GM12878 (cell line): ENCODE measurements at regions not wholly inside any gene's neighbourhood (a gene's known extent, or its start where the extent isn't known, plus 50 kb on each side); places are given as distances from the start of the nearest gene placed in this dataset.

Experiments
- ATAC-seq: fragments of 200-7000 bp; cut with Tn5 transposase; 3 replicates; pipeline ENCODE4 v1.9.1; 2020; ENCODE audit warnings: mild to moderate bottlenecking, moderate library complexity
- BruUV-seq: library from RNA; stranded (reverse); fragments of 400-500 nt; replicated peaks from 2 replicates; lab custom pipeline; 2021; lab: Mats Ljungman, UMichigan
- CTCF ChIA-PET: fragments of 300-600 bp; sonication (Branson Sonifier 250); formaldehyde crosslinking; extraction: SDS; loops from one replicate; lab custom pipeline; 2021; ENCODE audit warnings: inconsistent platforms; lab: Yijun Ruan, JAX
- POLR2A ChIA-PET: fragments of 350-600 bp; formaldehyde crosslinking; extraction: SDS; loops from one replicate; lab custom pipeline; 2021; ENCODE audit warnings: inconsistent platforms; lab: Charles Lee
- RAD21 ChIA-PET: fragments of 300-600 bp; sonication (Branson Sonifier 250); formaldehyde crosslinking; loops from one replicate; lab custom pipeline; 2023; ENCODE audit warnings: antibody characterized with exemption; ENCODE audit not compliant: unreplicated experiment; lab: Charles Lee
- SMC1A ChIA-PET: fragments of 300-600 bp; sonication (Branson Sonifier 250); formaldehyde crosslinking; loops from one replicate; lab custom pipeline; 2023; ENCODE audit not compliant: unreplicated experiment, uncharacterized antibody; lab: Charles Lee
- DNase-seq: peaks from one replicate; pipeline ENCODE4 v3.0.0-alpha.2; 2011; ENCODE audit warnings: low read depth, low spot score
- FAIRE-seq: peaks from 3 replicates; lab custom pipeline; 2011; peaks lifted over from hg19 to GRCh38; lab: Jason Lieb, UNC
- H2AFZ ChIP-seq: 2 replicates; pipeline ENCODE4 v1.6.0; 2011; ENCODE audit warnings: low read depth, low read length, control low read depth; ENCODE audit not compliant: control insufficient read depth
- H3K27ac ChIP-seq: 2 replicates; pipeline ENCODE4 v1.5.1; 2011; ENCODE audit warnings: control low read depth; ENCODE audit not compliant: control insufficient read depth, insufficient read depth
- H3K27me3 ChIP-seq, 2 experiments: replicated peaks in 1 of 2; 2 replicates each; pipeline versions ENCODE4 v1.6.0 to v1.6.1; 2011; ENCODE audit warnings: low read length in 1 of 2; ENCODE audit not compliant: control insufficient read depth in 2 of 2, insufficient read depth in 2 of 2
- H3K36me3 ChIP-seq, 2 experiments: 2 replicates each; pipeline ENCODE4 v1.5.1; 2011; ENCODE audit warnings: low read length in 1 of 2; ENCODE audit not compliant: control insufficient read depth in 2 of 2, insufficient read depth in 2 of 2
- H3K4me1 ChIP-seq: 2 replicates; pipeline ENCODE4 v1.6.1; 2011; ENCODE audit warnings: mild to moderate bottlenecking, low read length, moderate library complexity, mixed read lengths; ENCODE audit not compliant: control insufficient read depth, insufficient read depth
- H3K4me2 ChIP-seq: 2 replicates; pipeline ENCODE4 v1.6.0; 2011; ENCODE audit warnings: control low read depth; ENCODE audit not compliant: control insufficient read depth, insufficient read depth
- H3K4me3 ChIP-seq: fragments of 200-600 bp; sonication (generic); 2 replicates; pipeline ENCODE4 v1.5.1; 2016
- H3K79me2 ChIP-seq: 2 replicates; pipeline ENCODE4 v1.6.0; 2011; ENCODE audit warnings: low read length; ENCODE audit not compliant: control insufficient read depth, insufficient read depth
- H3K9ac ChIP-seq: 2 replicates; pipeline ENCODE4 v1.8.0; 2011; ENCODE audit warnings: low read length, control low read depth, mixed read lengths; ENCODE audit not compliant: control insufficient read depth, insufficient read depth
- H3K9me3 ChIP-seq: replicated peaks from 3 replicates; pipeline ENCODE4 v1.5.1; 2011; ENCODE audit warnings: mild to moderate bottlenecking, low read length; ENCODE audit not compliant: control insufficient read depth, insufficient read depth
- H4K20me1 ChIP-seq: 2 replicates; pipeline ENCODE4 v1.6.0; 2011; ENCODE audit not compliant: control insufficient read depth, insufficient read depth
- CHD2 ChIP-seq: IDR thresholded peaks from 2 replicates; pipeline ENCODE4 v1.6.1; 2011; ENCODE audit warnings: low read depth, low read length, improper control_type of control experiment, borderline replicate concordance
- E2F4 ChIP-seq: IDR thresholded peaks from 2 replicates; pipeline ENCODE4 v1.6.1; 2012; ENCODE audit warnings: low read depth, low read length, improper control_type of control experiment
- EZH2 ChIP-seq: IDR thresholded peaks from 2 replicates; pipeline ENCODE4 v1.6.1; 2012; ENCODE audit warnings: low read depth, mild to moderate bottlenecking, control low read depth, inconsistent platforms, low read length, borderline replicate concordance; ENCODE audit not compliant: control insufficient read depth
- GABPA ChIP-seq: IDR thresholded peaks from 2 replicates; pipeline ENCODE4 v1.6.1; 2014; ENCODE audit warnings: antibody characterized with exemption, low read depth, mild to moderate bottlenecking, inconsistent platforms
- POU2F2 ChIP-seq: IDR thresholded peaks from 3 replicates; pipeline ENCODE4 v1.6.1; 2011; ENCODE audit warnings: low read depth, mild to moderate bottlenecking, low read length, borderline replicate concordance
- SMARCA5 ChIP-seq: fragments of 450-650 bp; IDR thresholded peaks from 2 replicates; pipeline ENCODE4 v1.6.1; 2017; ENCODE audit warnings: mild to moderate bottlenecking
- ZSCAN29 ChIP-seq: fragments of 450-650 bp; IDR thresholded peaks from 2 replicates; pipeline ENCODE4 v1.6.1; 2017; ENCODE audit warnings: mild to moderate bottlenecking, moderate library complexity
- WGBS: methylation state at CpG from one replicate; pipeline ENCODE4 v1.1.6; 2016; ENCODE audit warnings: low lambda C conversion rate; ENCODE audit not compliant: insufficient replicate concordance, insufficient coverage; ENCODE audit errors: missing lambda C conversion rate; 5-methylcytosine and 5-hydroxymethylcytosine counted together
- in situ Hi-C: fragments of 300-500 bp; cut with MboI; formaldehyde crosslinking; loops from 9 replicates; pipeline ENCODE4 v1.14.3; 2018; ENCODE audit warnings: mixed read lengths
- intact Hi-C: fragments of 100-400 bp; cut with micrococcal nuclease; formaldehyde crosslinking; loops from one replicate; pipeline ENCODE4 v1.14.2; 2022; ENCODE audit not compliant: unreplicated experiment

- Histone ChIP-seq H3K27me3 (no peaks in the 10 kb centered on the region), H2AFZ (no peak overlapping the region), H3K9ac (no peak overlapping the region), H4K20me1 (no peaks in the 10 kb centered on the region), H3K79me2 (no peaks in the 10 kb centered on the region), H3K27ac (no peak overlapping the region), H3K4me3 (no peak overlapping the region), H3K4me2 (no peak overlapping the region), H3K36me3 (no peaks in the 10 kb centered on the region), H3K9me3 (no peaks in the 10 kb centered on the region), H3K4me1 (no peaks in the 10 kb centered on the region)
- intact Hi-C loops (no loop called here), in situ Hi-C loops (no loop called here)
- DNase-seq: no peak
- POLR2A ChIA-PET: no interaction called here
- FAIRE-seq: no peak
- no peak for ATAC-seq
- RAD21 ChIA-PET: interaction anchor here (0.7 kb wide), 1 partner anchor 56 kb away, joined by 4 read pairs; no protein-coding TSS in a partner anchor
- TF ChIP-seq E2F4: no peak
- TF ChIP-seq SMARCA5: no peak
- TF ChIP-seq CHD2: no peak
- TF ChIP-seq EZH2: no peak
- no peak for TF ChIP-seq ZSCAN29
- no peak for TF ChIP-seq GABPA
- TF ChIP-seq POU2F2: no peak
- SMC1A ChIA-PET: interaction anchor here (1.6 kb wide), 1 partner anchor 16 kb away, joined by 3 read pairs; no protein-coding TSS in a partner anchor
- WGBS: 20% methylated on average over 5 of the region's 5 CpGs
- CTCF ChIA-PET: interaction anchor here (0.6 kb wide), 1 partner anchor 1871 kb away, joined by 4 read pairs; no protein-coding TSS in a partner anchor
- no TSS peak for BruUV-seq
Observed at GRCh38 chr15:37814847-37815515, 119.5 kb upstream of the TMCO5A start.
